Thymus (tissue), 11 donors: ENCODE measurements at regions not wholly inside any gene's neighbourhood (a gene's known extent, or its start where the extent isn't known, plus 50 kb on each side); places are given as distances from the start of the nearest gene placed in this dataset.
"Not testable (repeated sequence)": the region's sequence is repeated elsewhere in the genome, so short reads cannot be mapped to it uniquely, and the experiment has no call there.

ENCODE experiments used
- DNase-seq, 9 donors: peaks; one replicate each; pipeline ENCODE4 v3.0.0-alpha.2; 2013; ENCODE audit warnings: low spot score in 9 of 9, low read depth in 6 of 9, missing footprints in 1 of 9
- H3K27ac ChIP-seq, 2 donors: one replicate each; pipeline ENCODE4 v1.5.1; 2013; ENCODE audit warnings: control low read depth in 1 of 2, low read depth in 1 of 2, low read length in 1 of 2, mild to moderate bottlenecking in 1 of 2, moderate library complexity in 1 of 2
- H3K27me3 ChIP-seq, 2 donors: one replicate each; pipeline ENCODE4 v1.5.1; 2013; ENCODE audit warnings: low read length in 1 of 2; ENCODE audit not compliant: control insufficient read depth in 2 of 2, insufficient read depth in 1 of 2
- H3K36me3 ChIP-seq, 2 donors: one replicate each; pipeline ENCODE4 v1.5.1; 2013; ENCODE audit warnings: low read length in 1 of 2, mild to moderate bottlenecking in 1 of 2, moderate library complexity in 1 of 2; ENCODE audit not compliant: control insufficient read depth in 2 of 2, insufficient read depth in 2 of 2
- H3K4me1 ChIP-seq, 2 donors: one replicate each; pipeline ENCODE4 v1.5.1; 2013; ENCODE audit warnings: low read length in 2 of 2; ENCODE audit not compliant: control insufficient read depth in 2 of 2, insufficient read depth in 2 of 2
- H3K4me3 ChIP-seq, 2 donors: one replicate each; pipeline ENCODE4 v1.5.1; 2013; ENCODE audit warnings: low read length in 2 of 2, control low read depth in 1 of 2, mild to moderate bottlenecking in 1 of 2
- H3K9me3 ChIP-seq, 2 donors: one replicate each; pipeline ENCODE4 v1.5.1; 2013; ENCODE audit warnings: low read length in 1 of 2, mild to moderate bottlenecking in 1 of 2; ENCODE audit not compliant: control insufficient read depth in 2 of 2, insufficient read depth in 1 of 2
- WGBS: extraction: QIAGEN DNeasy Blood & Tissue Kit; methylation state at CpG from one replicate; pipeline ENCODE4 v1.1.7; 2013; 5-methylcytosine and 5-hydroxymethylcytosine counted together
- donor health status: healthy.

DNA sequence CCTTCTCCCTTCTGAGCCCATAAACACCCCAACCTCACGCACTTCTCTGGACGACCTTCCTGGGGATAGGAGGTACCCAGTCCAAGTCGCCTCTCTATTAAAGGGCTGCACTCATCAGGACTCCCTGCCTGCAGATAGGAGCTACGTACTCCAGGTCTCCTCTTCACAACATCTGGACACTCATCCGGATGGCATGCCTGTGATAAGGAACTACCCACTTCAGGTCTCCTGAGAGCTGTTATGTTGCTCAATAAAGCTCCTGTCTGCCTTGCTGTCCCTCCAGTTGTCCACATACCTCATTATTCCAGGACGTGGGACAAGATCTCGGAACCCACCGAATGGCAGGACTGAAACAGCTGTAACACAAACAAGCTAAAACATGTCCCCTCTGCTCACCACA lies 548.0 kb downstream of the TBC1D32 start:
- no peaks in the 10 kb centered on the region for H3K4me1 ChIP-seq
- no peak overlapping the region for H3K27ac ChIP-seq
- H3K36me3 ChIP-seq = no peaks in the 10 kb centered on the region
- H3K9me3 ChIP-seq = peaks cover 0 to 4% of the 10 kb centered on the region in 2 donors
- no peak overlapping the region for H3K4me3 ChIP-seq
- 95% methylated on average over 8 of the region's 8 CpGs for WGBS
- DNase-seq = no peak
- no peaks in the 10 kb centered on the region for H3K27me3 ChIP-seq

DNA sequence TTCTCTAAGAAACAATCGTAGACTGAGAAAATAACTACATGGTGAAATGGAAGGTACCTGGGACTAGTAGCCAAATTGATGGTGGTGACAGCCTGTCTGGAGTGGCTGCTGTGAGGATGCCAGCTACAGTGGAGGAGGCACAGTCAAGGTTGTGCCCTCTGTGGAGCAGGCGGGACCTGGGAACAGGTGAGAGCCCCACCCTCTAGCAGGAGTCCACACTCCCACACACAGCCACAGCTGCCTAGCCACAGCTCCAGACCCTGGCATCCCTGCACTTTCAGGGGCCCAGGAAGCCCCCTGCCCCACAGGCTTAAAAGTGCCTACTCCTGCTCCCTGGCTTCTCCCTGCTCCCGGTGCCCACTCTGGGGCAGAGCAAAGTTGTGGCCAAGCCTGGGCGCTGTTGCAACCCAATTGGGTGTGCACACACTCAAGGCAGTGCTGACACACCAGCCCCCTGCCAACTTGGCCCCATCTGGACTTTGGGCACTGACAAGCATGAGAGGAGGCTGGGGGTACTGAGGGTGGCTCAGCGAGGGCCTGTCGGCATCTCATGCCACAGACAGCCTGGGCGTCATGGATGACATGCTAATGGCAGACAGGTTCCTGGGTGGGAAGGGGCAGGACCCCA lies 548.7 kb downstream of the TBC1D32 start:
- no peak overlapping the region for H3K4me3 ChIP-seq
- no peak for DNase-seq
- 97% methylated on average over 7 of the region's 7 CpGs for WGBS

DNA sequence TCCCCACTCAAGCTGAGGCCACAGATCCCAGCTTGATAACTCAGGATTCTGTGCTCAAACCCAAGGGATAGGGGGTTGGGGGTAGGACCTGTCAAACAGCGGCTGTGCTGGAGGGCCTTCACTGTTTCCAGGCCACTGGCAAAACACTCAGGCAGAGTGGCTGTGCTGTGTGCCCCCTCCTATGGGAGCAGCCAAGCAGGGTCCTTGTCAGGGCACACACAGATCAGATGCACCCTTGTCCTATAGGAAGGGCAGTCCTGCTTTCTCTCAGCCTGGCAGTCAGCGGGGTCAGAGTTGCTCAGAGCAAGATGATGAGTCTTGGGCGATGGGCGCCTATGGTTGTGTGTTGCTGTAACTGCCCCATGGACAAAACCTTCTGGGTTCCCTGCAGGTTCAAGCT lies 554.8 kb downstream of the TBC1D32 start:
- 94% methylated on average over 4 of the region's 4 CpGs for WGBS
- H3K36me3 ChIP-seq = no peaks in the 10 kb centered on the region
- no peak for DNase-seq

More for the DNA sequence above, 548.7 kb downstream of the TBC1D32 start:
- H3K36me3 ChIP-seq = no peaks in the 10 kb centered on the region
- peaks cover 0 to 4% of the 10 kb centered on the region in 2 donors for H3K9me3 ChIP-seq
- no peaks in the 10 kb centered on the region for H3K27me3 ChIP-seq
- no peaks in the 10 kb centered on the region for H3K4me1 ChIP-seq
- no peak overlapping the region for H3K27ac ChIP-seq

DNA sequence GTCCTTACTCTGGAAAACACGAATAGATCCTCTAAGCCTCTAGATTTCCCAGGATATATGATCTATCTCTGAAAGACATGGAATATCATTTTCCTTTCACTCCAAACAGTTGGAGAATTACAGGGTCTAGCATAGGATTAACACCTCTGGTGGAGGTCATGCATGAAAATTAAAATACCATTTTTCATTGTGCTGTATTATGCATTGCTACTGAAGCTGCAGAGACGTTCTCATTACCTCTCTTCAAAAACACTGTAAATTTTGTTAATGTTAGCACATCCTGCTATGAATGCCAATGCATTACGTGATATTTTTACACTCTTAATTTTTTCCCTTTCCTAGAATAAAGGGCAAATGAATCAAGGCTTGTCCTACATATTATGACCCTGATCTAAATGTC lies 558.6 kb downstream of the TBC1D32 start:
- no peak overlapping the region for H3K27ac ChIP-seq
- H3K4me3 ChIP-seq = no peak overlapping the region
- no peak for DNase-seq
- H3K4me1 ChIP-seq = no peaks in the 10 kb centered on the region
- WGBS = 90% methylated on average over 3 of the region's 3 CpGs
- peaks cover 0 to 12% of the 10 kb centered on the region in 2 donors for H3K9me3 ChIP-seq
- H3K36me3 ChIP-seq = no peaks in the 10 kb centered on the region
- no peaks in the 10 kb centered on the region for H3K27me3 ChIP-seq

More for the DNA sequence above, 554.8 kb downstream of the TBC1D32 start:
- Histone ChIP-seq H3K4me3 (no peak overlapping the region), H3K27ac (no peak overlapping the region), H3K4me1 (no peaks in the 10 kb centered on the region), H3K9me3 (peaks cover 0 to 12% of the 10 kb centered on the region in 2 donors), H3K27me3 (no peaks in the 10 kb centered on the region)

DNA sequence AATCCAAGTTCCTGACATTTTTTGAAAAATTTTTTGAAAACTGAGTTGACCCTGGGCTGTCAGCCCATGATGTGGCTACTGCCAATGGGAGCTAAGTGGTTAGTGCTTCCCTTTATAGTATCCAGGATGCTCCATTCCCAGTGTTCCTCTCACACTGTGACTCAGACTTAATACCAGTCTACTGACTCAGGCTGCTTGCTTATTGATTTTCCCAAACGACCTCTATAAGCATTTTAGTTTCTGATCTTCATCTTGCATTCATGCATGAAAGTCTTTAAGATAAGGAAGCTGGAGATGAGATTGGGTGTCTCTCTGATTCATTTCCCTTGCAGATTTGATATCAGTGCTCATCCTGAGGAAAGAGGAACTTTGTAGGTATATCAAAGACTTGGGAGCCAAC lies 560.0 kb downstream of the TBC1D32 start:
- Histone ChIP-seq H3K27me3 (no peaks in the 10 kb centered on the region), H3K9me3 (peaks cover 0 to 8% of the 10 kb centered on the region in 2 donors), H3K4me3 (no peak overlapping the region), H3K36me3 (no peaks in the 10 kb centered on the region), H3K27ac (no peak overlapping the region), H3K4me1 (no peaks in the 10 kb centered on the region)
- no peak for DNase-seq
- WGBS = 83% methylated on average over 1 of the region's 1 CpG

DNA sequence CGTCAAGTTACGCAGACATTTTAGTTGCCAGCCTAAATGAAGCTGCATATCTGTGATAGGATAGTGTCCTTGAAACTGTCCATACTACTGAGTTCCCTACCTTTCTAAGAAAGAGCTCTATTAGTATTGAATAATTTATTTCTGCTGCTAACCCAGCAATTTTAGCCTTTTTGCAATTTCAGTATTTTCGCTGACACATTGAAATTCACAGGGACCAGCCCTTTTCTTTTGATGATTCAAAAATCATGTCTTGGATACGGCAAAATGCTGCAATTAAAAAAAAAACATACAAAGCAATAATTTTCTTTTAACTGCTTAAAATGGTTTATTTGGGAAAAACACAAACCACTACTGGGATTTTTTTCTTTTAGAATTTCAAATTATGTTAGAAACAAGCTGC lies 563.3 kb downstream of the TBC1D32 start:
- Histone ChIP-seq H3K36me3 (no peaks in the 10 kb centered on the region), H3K27me3 (no peaks in the 10 kb centered on the region), H3K4me1 (no peaks in the 10 kb centered on the region), H3K9me3 (no peaks in the 10 kb centered on the region), H3K4me3 (no peak overlapping the region), H3K27ac (no peak overlapping the region)
- 95% methylated on average over 4 of the region's 4 CpGs for WGBS
- no peak for DNase-seq

DNA sequence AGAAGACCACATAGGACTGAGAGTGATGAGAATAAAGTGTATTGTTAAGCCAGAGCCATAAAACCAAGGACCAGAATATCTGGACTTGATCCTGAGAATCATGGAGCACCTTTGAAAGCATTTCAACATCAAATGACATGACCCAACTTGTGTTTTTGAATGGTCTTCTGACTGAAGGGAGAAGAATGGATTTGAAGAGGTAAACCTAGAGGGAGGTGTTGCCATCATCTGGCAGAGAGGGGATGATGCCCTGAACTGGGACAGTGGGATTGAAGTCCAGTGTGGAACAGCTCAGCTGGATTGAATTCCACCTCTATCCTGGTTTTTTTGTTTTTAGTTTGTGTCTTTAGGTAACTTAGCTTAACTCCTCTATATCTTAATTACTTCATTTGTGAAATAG lies 570.0 kb downstream of the TBC1D32 start:
- Histone ChIP-seq H3K27ac (no peak overlapping the region), H3K4me1 (no peaks in the 10 kb centered on the region), H3K4me3 (no peak overlapping the region), H3K36me3 (no peaks in the 10 kb centered on the region), H3K27me3 (no peaks in the 10 kb centered on the region), H3K9me3 (no peaks in the 10 kb centered on the region)
- no peak for DNase-seq

DNA sequence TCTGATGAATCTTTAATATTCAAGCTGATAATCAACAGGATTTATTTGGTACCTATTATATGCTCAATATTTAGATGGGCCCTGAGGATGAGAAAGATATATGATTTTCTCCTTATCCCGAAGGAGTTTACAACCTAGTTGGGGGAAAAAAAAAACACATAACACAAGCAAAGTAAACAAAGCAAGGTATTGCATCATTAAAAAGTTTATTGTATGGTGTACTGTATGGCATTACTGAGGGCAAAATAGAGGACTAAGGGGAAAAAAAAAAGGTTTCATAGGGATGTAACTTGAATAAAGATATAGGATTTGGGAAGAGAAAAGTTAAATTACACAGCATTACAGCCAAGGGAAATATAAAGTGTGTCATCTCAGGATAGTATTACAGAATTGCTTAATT lies 574.7 kb downstream of the TBC1D32 start:
- H3K4me1 ChIP-seq = no peaks in the 10 kb centered on the region
- WGBS = 92% methylated on average over 1 of the region's 1 CpG
- no peaks in the 10 kb centered on the region for H3K9me3 ChIP-seq
- no peaks in the 10 kb centered on the region for H3K27me3 ChIP-seq
- no peak overlapping the region for H3K4me3 ChIP-seq
- DNase-seq = no peak
- H3K27ac ChIP-seq = no peak overlapping the region
- no peaks in the 10 kb centered on the region for H3K36me3 ChIP-seq

DNA sequence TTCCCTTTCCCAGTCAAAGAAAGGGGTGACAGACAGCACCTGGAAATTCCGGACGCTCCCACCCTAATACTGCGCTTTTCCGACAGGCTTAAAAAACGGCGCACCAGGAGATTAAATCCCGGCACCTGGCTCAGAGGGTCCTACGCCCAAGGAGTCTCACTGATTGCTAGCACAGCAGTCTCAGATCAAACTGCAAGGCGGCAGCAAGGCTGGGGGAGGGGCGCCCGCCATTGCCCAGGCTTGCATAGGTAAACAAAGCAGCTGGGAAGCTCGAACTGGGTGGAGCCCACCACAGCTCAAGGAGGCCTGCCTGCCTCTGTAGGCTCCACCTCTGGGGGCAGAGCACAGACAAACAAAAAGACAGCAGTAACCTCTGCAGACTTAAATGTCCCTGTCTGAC lies 585.7 kb downstream of the TBC1D32 start:
- not testable (repeated sequence) for H3K36me3 ChIP-seq, H3K27ac ChIP-seq, H3K4me3 ChIP-seq, H3K9me3 ChIP-seq, H3K4me1 ChIP-seq, DNase-seq, H3K27me3 ChIP-seq
- WGBS = 77% methylated on average over 12 of the region's 12 CpGs

DNA sequence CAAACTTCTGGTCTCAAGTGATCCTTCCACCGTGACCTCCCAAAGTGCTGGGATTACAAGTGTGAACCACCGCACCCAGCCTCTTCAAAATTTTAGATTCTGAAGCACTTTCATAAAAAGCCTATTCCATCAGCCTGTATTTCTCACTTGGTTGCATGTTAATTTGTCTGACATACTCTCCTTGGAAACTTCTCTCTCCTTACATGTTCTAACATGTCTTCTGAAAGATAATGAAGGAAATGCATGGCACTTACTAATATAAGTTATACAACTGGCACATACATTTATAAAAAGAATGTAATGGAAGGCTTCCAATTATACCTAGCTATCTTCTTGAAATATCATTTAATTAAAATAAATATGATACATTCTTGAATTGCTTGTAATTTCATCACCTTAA lies 597.5 kb downstream of the TBC1D32 start:
- Histone ChIP-seq H3K4me3 (no peak overlapping the region), H3K4me1 (no peaks in the 10 kb centered on the region), H3K9me3 (peaks cover 0 to 4% of the 10 kb centered on the region in 2 donors), H3K36me3 (no peaks in the 10 kb centered on the region), H3K27me3 (no peaks in the 10 kb centered on the region), H3K27ac (no peak overlapping the region)
- WGBS = 94% methylated on average over 2 of the region's 2 CpGs
- no peak for DNase-seq
